ENCODE measurements at regions not wholly inside any gene's neighbourhood (a gene's known extent, or its start where the extent isn't known, plus 50 kb on each side); places are given as distances from the start of the nearest gene placed in this dataset.

DNA sequence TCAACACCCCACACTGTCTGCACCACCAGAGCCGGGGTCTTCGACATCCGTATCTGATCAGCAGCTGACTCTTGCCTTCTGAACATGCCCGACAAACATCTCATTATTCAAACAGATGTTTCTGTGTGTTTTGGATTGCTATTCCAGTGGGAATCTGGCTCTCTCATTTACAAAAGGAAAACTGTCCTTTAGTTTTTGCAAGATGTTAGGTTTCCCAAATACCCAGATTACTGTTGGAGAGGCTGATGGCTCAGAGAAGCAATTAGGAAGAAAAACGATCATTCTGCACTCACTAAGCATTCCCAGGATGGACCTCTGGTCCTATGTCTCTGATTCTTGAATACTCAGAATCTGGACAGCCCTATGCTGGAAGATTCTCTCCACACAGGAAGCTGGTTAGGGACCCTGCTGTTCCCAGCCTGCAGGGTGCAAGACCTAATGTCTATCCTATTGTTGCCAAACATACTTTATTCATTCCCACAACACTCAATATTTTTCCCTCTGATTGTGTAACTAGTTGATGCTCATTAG is 532.9 kb downstream of the CDH26 start:
- H3K4me3 ChIP-seq (ENCODE audit: low read depth in 2 of 2, low read length in 2 of 2) = no peak overlapping the region
- ChIA-PET POLR2A (no interaction called here), CTCF (no interaction called here)
- DNase-seq (ENCODE audit: low read depth, low spot score) (no peak), ATAC-seq (no peak)
- H3K9me3 ChIP-seq (ENCODE audit: control insufficient read depth, insufficient read depth, low read depth, low read length) = no peaks in the 10 kb centered on the region
- TF ChIP-seq REST (IDR thresholded peaks at IDR 0.05; ENCODE audit: insufficient read depth in 1 of 2, low read depth in 2 of 2, low read length in 1 of 2) (no peak), TCF7L2 (IDR thresholded peaks at IDR 0.05; ENCODE audit: low read depth, low read length) (no peak), POLR2AphosphoS5 (IDR thresholded peaks at IDR 0.05; ENCODE audit: low read depth, low read length) (no peak), SIN3A (IDR thresholded peaks at IDR 0.05; ENCODE audit: borderline replicate concordance, insufficient read depth, low read depth, low read length) (no peak)
- TF ChIP-seq, protein P1, sequence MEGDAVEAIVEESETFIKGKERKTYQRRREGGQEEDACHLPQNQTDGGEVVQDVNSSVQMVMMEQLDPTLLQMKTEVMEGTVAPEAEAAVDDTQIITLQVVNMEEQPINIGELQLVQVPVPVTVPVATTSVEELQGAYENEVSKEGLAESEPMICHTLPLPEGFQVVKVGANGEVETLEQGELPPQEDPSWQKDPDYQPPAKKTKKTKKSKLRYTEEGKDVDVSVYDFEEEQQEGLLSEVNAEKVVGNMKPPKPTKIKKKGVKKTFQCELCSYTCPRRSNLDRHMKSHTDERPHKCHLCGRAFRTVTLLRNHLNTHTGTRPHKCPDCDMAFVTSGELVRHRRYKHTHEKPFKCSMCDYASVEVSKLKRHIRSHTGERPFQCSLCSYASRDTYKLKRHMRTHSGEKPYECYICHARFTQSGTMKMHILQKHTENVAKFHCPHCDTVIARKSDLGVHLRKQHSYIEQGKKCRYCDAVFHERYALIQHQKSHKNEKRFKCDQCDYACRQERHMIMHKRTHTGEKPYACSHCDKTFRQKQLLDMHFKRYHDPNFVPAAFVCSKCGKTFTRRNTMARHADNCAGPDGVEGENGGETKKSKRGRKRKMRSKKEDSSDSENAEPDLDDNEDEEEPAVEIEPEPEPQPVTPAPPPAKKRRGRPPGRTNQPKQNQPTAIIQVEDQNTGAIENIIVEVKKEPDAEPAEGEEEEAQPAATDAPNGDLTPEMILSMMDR (IDR thresholded peaks at IDR 0.05) = no peak
- H3K27ac ChIP-seq (ENCODE audit: low read length) = no peak overlapping the region
- H3K4me1 ChIP-seq (ENCODE audit: control insufficient read depth, insufficient read depth, low read length) = no peaks in the 10 kb centered on the region
- no TSS peak for BruUV-seq (replicated peaks)
- in situ Hi-C loops (cut with HindIII; ENCODE audit: low pct_unique_long_range_greater_than_20kb, low sequenced_read_pairs) = no loop called here
- intact Hi-C loops (cut with micrococcal nuclease; ENCODE audit: unreplicated experiment) = no loop called here
- 0 out of 2 replicates have a peak, but pooled peaks cover 3% of the 10 kb centered on the region for H3K27me3 ChIP-seq (ENCODE audit: control insufficient read depth, insufficient read depth, low read length)
- no peaks in the 10 kb centered on the region for H3K36me3 ChIP-seq (ENCODE audit: control insufficient read depth, insufficient read depth, low read length)

DNA sequence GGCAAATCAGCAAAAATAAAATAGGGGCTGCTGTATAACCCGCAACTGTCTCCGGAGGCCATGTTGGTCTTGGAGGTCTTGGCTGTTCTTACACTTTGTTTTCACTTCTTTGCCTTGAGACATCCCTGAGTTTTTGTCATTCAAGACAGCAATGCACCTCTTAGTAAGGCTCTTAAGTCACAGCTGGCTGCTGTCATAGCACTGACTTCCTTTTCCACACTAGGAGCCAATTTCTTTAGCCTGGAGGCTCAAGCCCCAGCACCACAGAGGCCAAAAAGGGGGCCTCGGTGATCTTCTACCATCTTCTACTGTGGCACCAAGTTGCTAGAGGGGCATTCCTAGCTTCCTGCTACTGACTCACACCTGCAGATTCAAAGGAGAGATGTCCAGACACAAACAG is 536.3 kb downstream of the CDH26 start:
- no peaks in the 10 kb centered on the region for H3K4me1 ChIP-seq (ENCODE audit: control insufficient read depth, insufficient read depth, low read length)
- no peaks in the 10 kb centered on the region for H3K9me3 ChIP-seq (ENCODE audit: control insufficient read depth, insufficient read depth, low read depth, low read length)
- H3K4me3 ChIP-seq (ENCODE audit: low read depth in 2 of 2, low read length in 2 of 2) = no peak overlapping the region
- H3K27me3 ChIP-seq (ENCODE audit: control insufficient read depth, insufficient read depth, low read length) = 0 out of 2 replicates have a peak, but pooled peaks cover 3% of the 10 kb centered on the region
- CTCF ChIA-PET = no interaction called here
- DNase-seq (ENCODE audit: low read depth, low spot score) (no peak), ATAC-seq (no peak)
- no TSS peak for BruUV-seq (replicated peaks)
- no peak overlapping the region for H3K27ac ChIP-seq (ENCODE audit: low read length)
- in situ Hi-C loops (cut with HindIII; ENCODE audit: low pct_unique_long_range_greater_than_20kb, low sequenced_read_pairs) = no loop called here
- TF ChIP-seq REST (IDR thresholded peaks at IDR 0.05; ENCODE audit: insufficient read depth in 1 of 2, low read depth in 2 of 2, low read length in 1 of 2) (no peak), TCF7L2 (IDR thresholded peaks at IDR 0.05; ENCODE audit: low read depth, low read length) (no peak), SIN3A (IDR thresholded peaks at IDR 0.05; ENCODE audit: borderline replicate concordance, insufficient read depth, low read depth, low read length) (no peak), POLR2AphosphoS5 (IDR thresholded peaks at IDR 0.05; ENCODE audit: low read depth, low read length) (no peak)
- TF ChIP-seq, protein P1 (IDR thresholded peaks at IDR 0.05) = no peak
- no peaks in the 10 kb centered on the region for H3K36me3 ChIP-seq (ENCODE audit: control insufficient read depth, insufficient read depth, low read length)
- POLR2A ChIA-PET = no interaction called here
- intact Hi-C loops (cut with micrococcal nuclease; ENCODE audit: unreplicated experiment) = no loop called here

Measured in Panc1 (cell line).